Tibial artery (tissue), 4 donors: ENCODE measurements at regions not wholly inside any gene's neighbourhood (a gene's known extent, or its start where the extent isn't known, plus 50 kb on each side); places are given as distances from the start of the nearest gene placed in this dataset.
"Not testable (repeated sequence)": the region's sequence is repeated elsewhere in the genome, so short reads cannot be mapped to it uniquely, and the experiment has no call there.

ENCODE experiments used
- DNase-seq, 2 donors: peaks; one replicate each; pipeline ENCODE4 v3.0.0-alpha.2; 2019
- H3K27ac ChIP-seq, 2 donors: fragments of 200-600 bp; sonication (generic) in 1 of 2; 1 replicate in 1 of 2; 2 replicates in 1 of 2; pipeline ENCODE4 v1.5.1; 2018 to 2019; ENCODE audit warnings: mild to moderate bottlenecking in 1 of 2
- H3K27me3 ChIP-seq, 2 donors: fragments of 200-600 bp; sonication (generic) in 1 of 2; one replicate each; pipeline versions ENCODE4 v1.5.1 to v1.6.0; 2016 to 2019
- H3K36me3 ChIP-seq, 3 donors: fragments of 200-600 bp; sonication (generic) in 2 of 3; one replicate each; pipeline ENCODE4 v1.5.1; 2016 to 2019; ENCODE audit warnings: mild to moderate bottlenecking in 2 of 3
- H3K4me1 ChIP-seq, 4 donors: fragments of 200-600 bp; sonication (generic) in 2 of 4; 1 replicate in 3 of 4; 2 replicates in 1 of 4; pipeline ENCODE4 v1.5.1; 2016 to 2019
- H3K4me3 ChIP-seq, 2 donors: fragments of 200-600 bp; sonication (generic) in 1 of 2; 1 replicate in 1 of 2; 2 replicates in 1 of 2; pipeline ENCODE4 v1.5.1; 2018 to 2019; ENCODE audit warnings: mild to moderate bottlenecking in 2 of 2
- H3K9me3 ChIP-seq, 3 donors: fragments of 200-600 bp; sonication (generic) in 1 of 3; one replicate each; pipeline ENCODE4 v1.5.1; 2016 to 2019
- intact Hi-C: fragments of 100-400 bp; cut with DNase I; formaldehyde crosslinking; loops from one replicate; pipeline ENCODE4 v1.15.0; 2023; ENCODE audit warnings: low total_unique reads
- TF ChIP-seq, protein P1 (sequence below), 2 experiments: fragments of 200-600 bp in 1 of 2; fragments of 450-650 bp in 1 of 2; IDR thresholded peaks; one replicate each; pipeline ENCODE4 v1.5.1; 2017 to 2019; ENCODE audit warnings: antibody characterized with exemption in 2 of 2, mild to moderate bottlenecking in 1 of 2, moderate library complexity in 1 of 2

- H3K36me3 ChIP-seq, result no peaks in the 10 kb centered on the region
- H3K27ac ChIP-seq, result no peak overlapping the region
- H3K9me3 ChIP-seq, result peaks cover 0 to 16% (median 15%) of the 10 kb centered on the region in 3 donors
- H3K4me3 ChIP-seq, result no peak overlapping the region
- intact Hi-C loops, result no loop called here
- TF ChIP-seq, protein P1, sequence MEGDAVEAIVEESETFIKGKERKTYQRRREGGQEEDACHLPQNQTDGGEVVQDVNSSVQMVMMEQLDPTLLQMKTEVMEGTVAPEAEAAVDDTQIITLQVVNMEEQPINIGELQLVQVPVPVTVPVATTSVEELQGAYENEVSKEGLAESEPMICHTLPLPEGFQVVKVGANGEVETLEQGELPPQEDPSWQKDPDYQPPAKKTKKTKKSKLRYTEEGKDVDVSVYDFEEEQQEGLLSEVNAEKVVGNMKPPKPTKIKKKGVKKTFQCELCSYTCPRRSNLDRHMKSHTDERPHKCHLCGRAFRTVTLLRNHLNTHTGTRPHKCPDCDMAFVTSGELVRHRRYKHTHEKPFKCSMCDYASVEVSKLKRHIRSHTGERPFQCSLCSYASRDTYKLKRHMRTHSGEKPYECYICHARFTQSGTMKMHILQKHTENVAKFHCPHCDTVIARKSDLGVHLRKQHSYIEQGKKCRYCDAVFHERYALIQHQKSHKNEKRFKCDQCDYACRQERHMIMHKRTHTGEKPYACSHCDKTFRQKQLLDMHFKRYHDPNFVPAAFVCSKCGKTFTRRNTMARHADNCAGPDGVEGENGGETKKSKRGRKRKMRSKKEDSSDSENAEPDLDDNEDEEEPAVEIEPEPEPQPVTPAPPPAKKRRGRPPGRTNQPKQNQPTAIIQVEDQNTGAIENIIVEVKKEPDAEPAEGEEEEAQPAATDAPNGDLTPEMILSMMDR (IDR thresholded peaks at IDR 0.05), result no peak
- no peaks in the 10 kb centered on the region for H3K4me1 ChIP-seq
- peaks cover 0 to 6% of the 10 kb centered on the region in 2 donors for H3K27me3 ChIP-seq
- no peak for DNase-seq
These were observed 64.7 kb upstream of the RAB6C start for GRCh38 chr2:129914538-129915302.

- H3K9me3 ChIP-seq, result peaks cover 0 to 16% (median 15%) of the 10 kb centered on the region in 3 donors
These were observed 64.1 kb upstream of the RAB6C start for GRCh38 chr2:129915303-129915840.

GRCh38 chr2:129918604-129919003 is 60.9 kb upstream of the RAB6C start:
- H3K4me1 ChIP-seq, result peaks cover 0 to 8% (median 3%) of the 10 kb centered on the region in 4 donors
- TF ChIP-seq, protein P1 (IDR thresholded peaks at IDR 0.05), result no peak

More at GRCh38 chr2:129915303-129915840, 64.1 kb upstream of the RAB6C start:
- Histone ChIP-seq H3K36me3 (no peaks in the 10 kb centered on the region), H3K27ac (no peak overlapping the region), H3K4me1 (no peaks in the 10 kb centered on the region), H3K27me3 (peaks cover 0 to 6% of the 10 kb centered on the region in 2 donors), H3K4me3 (no peak overlapping the region)
- DNase-seq, result no peak
- TF ChIP-seq, protein P1 (IDR thresholded peaks at IDR 0.05), result no peak
- intact Hi-C loops, result no loop called here

DNA sequence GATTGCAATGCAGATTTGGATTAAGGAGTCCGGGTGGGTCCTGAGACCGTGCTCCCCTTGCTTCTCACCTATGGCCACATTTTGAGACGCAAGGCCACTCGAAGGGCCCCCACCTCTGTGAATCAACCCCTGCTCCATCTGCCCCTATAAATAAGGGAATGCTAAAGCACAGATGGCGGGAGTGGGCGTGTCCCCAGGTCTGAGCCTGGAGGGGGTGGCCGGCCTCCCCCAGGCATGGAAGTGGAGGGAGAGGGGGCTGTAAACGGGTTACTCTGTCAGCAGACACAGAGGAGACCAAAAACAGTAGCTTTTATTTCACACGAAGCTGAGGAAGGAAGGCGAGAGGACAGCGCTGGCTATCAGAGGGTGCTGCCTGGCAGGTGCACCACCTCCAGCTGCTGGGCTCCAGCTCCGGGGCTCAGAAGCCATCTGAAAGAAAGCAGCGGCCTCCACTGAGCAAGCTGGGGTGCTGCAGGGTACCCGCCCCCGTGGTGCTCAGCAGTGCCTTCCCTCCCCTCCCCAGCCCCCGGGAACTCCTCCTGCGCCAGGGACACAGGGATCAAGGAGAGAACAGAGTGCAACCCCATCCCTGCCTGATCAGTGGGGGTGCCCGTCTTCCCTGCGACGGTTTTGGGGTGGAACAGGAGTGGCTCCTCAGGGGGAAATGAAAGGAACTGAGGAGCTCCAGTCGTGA is 56.7 kb upstream of the RAB6C start:
- H3K4me3 ChIP-seq, result no peak overlapping the region
- intact Hi-C loops, result loop anchor here (10.0 kb wide), 1 partner anchor 412 kb away; no protein-coding TSS in a partner anchor
- H3K4me1 ChIP-seq, result peaks cover 0 to 8% (median 3%) of the 10 kb centered on the region in 4 donors
- H3K27me3 ChIP-seq, result peaks cover 0 to 17% of the 10 kb centered on the region in 2 donors
- TF ChIP-seq, protein P1 (IDR thresholded peaks at IDR 0.05), result no peak
- no peaks in the 10 kb centered on the region for H3K36me3 ChIP-seq
- no peak for DNase-seq
- no peak overlapping the region for H3K27ac ChIP-seq
- H3K9me3 ChIP-seq, result peaks cover 0 to 13% (median 12%) of the 10 kb centered on the region in 3 donors

More at GRCh38 chr2:129918604-129919003, 60.9 kb upstream of the RAB6C start:
- Histone ChIP-seq H3K27me3 (peaks cover 0 to 16% of the 10 kb centered on the region in 2 donors), H3K27ac (no peak overlapping the region), H3K9me3 (peaks cover 0 to 16% (median 15%) of the 10 kb centered on the region in 3 donors), H3K36me3 (no peaks in the 10 kb centered on the region), H3K4me3 (no peak overlapping the region)
- no peak for DNase-seq
- intact Hi-C loops, result no loop called here

DNA sequence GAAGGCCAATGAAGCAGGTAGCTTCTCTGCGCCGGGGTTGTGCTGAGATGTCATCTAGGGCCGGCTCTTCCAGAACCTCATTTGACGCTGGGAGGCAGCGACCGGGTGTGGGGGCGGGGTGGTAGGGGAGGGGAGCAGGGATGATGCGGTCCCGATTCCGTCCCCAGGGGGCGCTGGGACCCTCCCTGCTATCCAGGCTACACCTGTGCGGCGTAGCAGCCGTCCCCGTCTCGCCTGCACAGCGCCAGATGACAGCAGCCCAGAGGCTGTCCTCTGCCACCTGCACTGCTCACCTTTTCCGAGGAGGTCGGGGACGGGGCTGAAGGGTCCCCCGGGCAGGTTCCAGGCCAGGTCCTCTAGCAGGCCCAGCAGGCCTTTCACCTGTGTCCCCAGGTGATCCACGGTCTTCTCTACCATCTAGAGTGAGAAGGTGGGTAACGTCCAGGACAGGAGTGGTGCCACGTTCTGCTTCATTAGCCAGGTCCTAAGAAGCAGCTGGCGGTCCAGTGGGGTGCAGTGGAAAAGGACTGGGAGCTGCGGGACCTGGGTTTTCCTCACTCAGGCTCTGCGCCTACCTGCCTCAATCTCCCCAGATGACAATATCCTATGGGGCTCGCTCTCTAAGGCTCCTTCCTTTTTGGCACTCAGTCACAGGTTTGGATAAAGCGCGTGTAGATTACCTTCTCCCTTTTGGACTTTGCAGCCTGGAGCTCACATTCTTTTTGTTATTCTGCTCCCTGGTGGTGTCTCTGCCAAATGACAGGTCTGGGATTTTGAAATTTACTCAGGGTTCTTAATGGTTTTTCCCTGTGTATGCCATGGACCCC is 56.0 kb upstream of the RAB6C start:
- no peak overlapping the region for H3K4me3 ChIP-seq
- DNase-seq, result no peak
- intact Hi-C loops, result loop anchor here (10.0 kb wide), 1 partner anchor 411 kb away; no protein-coding TSS in a partner anchor

DNA sequence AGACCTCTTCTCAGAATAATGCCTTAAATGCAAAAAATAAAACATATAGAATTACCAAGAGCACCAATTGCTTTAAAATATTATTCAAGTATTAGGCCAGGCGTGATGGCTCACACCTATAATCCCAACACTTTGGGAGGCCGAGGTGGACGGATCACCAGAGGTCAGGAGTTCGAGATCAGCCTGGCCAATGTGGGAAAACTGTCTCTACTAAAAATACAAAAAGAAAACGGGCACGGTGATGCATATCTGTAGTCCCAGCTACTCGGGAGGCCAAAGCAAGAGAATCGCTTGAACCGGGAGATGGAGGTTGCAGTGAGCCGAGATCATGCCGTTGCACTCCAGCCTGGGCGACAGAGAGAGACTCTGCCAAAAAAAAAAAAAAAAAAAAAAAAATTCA is 55.4 kb upstream of the RAB6C start:
- peaks cover 0 to 17% of the 10 kb centered on the region in 2 donors for H3K27me3 ChIP-seq
- intact Hi-C loops, result loop anchor here (10.0 kb wide), 1 partner anchor 411 kb away; no protein-coding TSS in a partner anchor
- H3K4me3 ChIP-seq, H3K27ac ChIP-seq, H3K9me3 ChIP-seq, H3K36me3 ChIP-seq, H3K4me1 ChIP-seq, DNase-seq: not testable (repeated sequence)

More for the DNA sequence above, 56.0 kb upstream of the RAB6C start:
- TF ChIP-seq, protein P1 (IDR thresholded peaks at IDR 0.05), result peak; percentile 32 to 41
- H3K36me3 ChIP-seq, result no peaks in the 10 kb centered on the region
- H3K27me3 ChIP-seq, result peaks cover 0 to 17% of the 10 kb centered on the region in 2 donors
- peaks cover 0 to 8% (median 3%) of the 10 kb centered on the region in 4 donors for H3K4me1 ChIP-seq
- no peak overlapping the region for H3K27ac ChIP-seq
- H3K9me3 ChIP-seq, result peaks cover 0 to 6% (median 6%) of the 10 kb centered on the region in 3 donors
